Neuron (in vitro differentiated cells): ENCODE measurements at regions not wholly inside any gene's neighbourhood (a gene's known extent, or its start where the extent isn't known, plus 50 kb on each side); places are given as distances from the start of the nearest gene placed in this dataset.

Experiments
- H2AFZ ChIP-seq: one replicate; pipeline ENCODE4 v1.6.1; 2013; ENCODE audit warnings: low read depth, mild to moderate bottlenecking, inconsistent platforms, low read length, moderate library complexity
- H3K27me3 ChIP-seq: one replicate; pipeline ENCODE4 v1.6.1; 2013; ENCODE audit warnings: low read length; ENCODE audit not compliant: insufficient read depth
- H3K36me3 ChIP-seq: one replicate; pipeline ENCODE4 v1.6.1; 2013; ENCODE audit warnings: low read length; ENCODE audit not compliant: insufficient read depth
- H3K4me1 ChIP-seq: one replicate; pipeline ENCODE4 v1.6.1; 2013; ENCODE audit warnings: low read length; ENCODE audit not compliant: insufficient read depth
- H3K4me3 ChIP-seq: 2 replicates; pipeline ENCODE4 v1.5.1; 2013; ENCODE audit warnings: mild to moderate bottlenecking, low read length, moderate library complexity
- H3K9me3 ChIP-seq: one replicate; pipeline ENCODE4 v1.6.1; 2013; ENCODE audit warnings: low read length

GRCh38 chr6:121999456-122000065 is 399.9 kb upstream of the HSF2 start:
- no peaks in the 10 kb centered on the region for H3K9me3 ChIP-seq
- no peaks in the 10 kb centered on the region for H3K36me3 ChIP-seq
- no peak overlapping the region for H2AFZ ChIP-seq
- no peaks in the 10 kb centered on the region for H3K4me1 ChIP-seq
- no peaks in the 10 kb centered on the region for H3K27me3 ChIP-seq
- H3K4me3 ChIP-seq = no peak overlapping the region

- Histone ChIP-seq H3K36me3 (no peaks in the 10 kb centered on the region), H3K4me3 (no peak overlapping the region)
These were observed 393.8 kb upstream of the HSF2 start for GRCh38 chr6:122005661-122006060.

GRCh38 chr6:122007339-122007738 is 392.1 kb upstream of the HSF2 start:
- no peaks in the 10 kb centered on the region for H3K36me3 ChIP-seq
- H2AFZ ChIP-seq = no peak overlapping the region
- no peaks in the 10 kb centered on the region for H3K27me3 ChIP-seq
- no peaks in the 10 kb centered on the region for H3K9me3 ChIP-seq
- H3K4me3 ChIP-seq = no peak overlapping the region
- peaks cover 17% of the 10 kb centered on the region for H3K4me1 ChIP-seq

More at GRCh38 chr6:122005661-122006060, 393.8 kb upstream of the HSF2 start:
- Histone ChIP-seq H3K4me1 (peaks cover 17% of the 10 kb centered on the region), H3K27me3 (no peaks in the 10 kb centered on the region), H3K9me3 (no peaks in the 10 kb centered on the region), H2AFZ (no peak overlapping the region)

GRCh38 chr6:122008101-122008999 is 391.1 kb upstream of the HSF2 start:
- peaks cover 17% of the 10 kb centered on the region for H3K4me1 ChIP-seq
- no peaks in the 10 kb centered on the region for H3K36me3 ChIP-seq
- no peak overlapping the region for H3K4me3 ChIP-seq

GRCh38 chr6:122009000-122009350 is 390.5 kb upstream of the HSF2 start:
- Histone ChIP-seq H3K4me1 (peaks cover 17% of the 10 kb centered on the region), H3K36me3 (no peaks in the 10 kb centered on the region), H3K4me3 (no peak overlapping the region), H3K27me3 (no peaks in the 10 kb centered on the region), H3K9me3 (no peaks in the 10 kb centered on the region), H2AFZ (no peak overlapping the region)

More at GRCh38 chr6:122008101-122008999, 391.1 kb upstream of the HSF2 start:
- H2AFZ ChIP-seq = no peak overlapping the region
- no peaks in the 10 kb centered on the region for H3K27me3 ChIP-seq
- H3K9me3 ChIP-seq = no peaks in the 10 kb centered on the region

GRCh38 chr6:122012578-122012977 is 386.9 kb upstream of the HSF2 start:
- Histone ChIP-seq H3K9me3 (no peaks in the 10 kb centered on the region), H3K4me3 (no peak overlapping the region), H3K4me1 (peaks cover 7% of the 10 kb centered on the region), H3K27me3 (no peaks in the 10 kb centered on the region), H2AFZ (no peak overlapping the region), H3K36me3 (no peaks in the 10 kb centered on the region)

GRCh38 chr6:122014961-122015360 is 384.5 kb upstream of the HSF2 start:
- Histone ChIP-seq H3K36me3 (no peaks in the 10 kb centered on the region), H3K27me3 (no peaks in the 10 kb centered on the region), H3K9me3 (no peaks in the 10 kb centered on the region), H2AFZ (no peak overlapping the region), H3K4me3 (no peak overlapping the region), H3K4me1 (no peaks in the 10 kb centered on the region)

GRCh38 chr6:122020588-122021264 is 378.7 kb upstream of the HSF2 start:
- Histone ChIP-seq H3K4me3 (no peak overlapping the region), H3K4me1 (no peaks in the 10 kb centered on the region), H3K27me3 (no peaks in the 10 kb centered on the region), H2AFZ (no peak overlapping the region), H3K36me3 (no peaks in the 10 kb centered on the region), H3K9me3 (no peaks in the 10 kb centered on the region)

GRCh38 chr6:122025104-122025503 is 374.3 kb upstream of the HSF2 start:
- no peaks in the 10 kb centered on the region for H3K27me3 ChIP-seq
- no peak overlapping the region for H2AFZ ChIP-seq
- no peaks in the 10 kb centered on the region for H3K36me3 ChIP-seq
- H3K9me3 ChIP-seq = no peaks in the 10 kb centered on the region
- H3K4me3 ChIP-seq = no peak overlapping the region
- no peaks in the 10 kb centered on the region for H3K4me1 ChIP-seq

- no peak overlapping the region for H2AFZ ChIP-seq
- H3K36me3 ChIP-seq = no peaks in the 10 kb centered on the region
- H3K27me3 ChIP-seq = no peaks in the 10 kb centered on the region
- H3K4me1 ChIP-seq = no peaks in the 10 kb centered on the region
- no peaks in the 10 kb centered on the region for H3K9me3 ChIP-seq
- H3K4me3 ChIP-seq = no peak overlapping the region
These were observed 372.7 kb upstream of the HSF2 start for GRCh38 chr6:122026582-122027369.

- Histone ChIP-seq H2AFZ (no peak overlapping the region), H3K4me1 (no peaks in the 10 kb centered on the region), H3K9me3 (no peaks in the 10 kb centered on the region), H3K27me3 (no peaks in the 10 kb centered on the region), H3K4me3 (no peak overlapping the region), H3K36me3 (no peaks in the 10 kb centered on the region)
These were observed 370.4 kb upstream of the HSF2 start for GRCh38 chr6:122028933-122029522.

- H3K27me3 ChIP-seq = no peaks in the 10 kb centered on the region
These were observed 365.8 kb upstream of the HSF2 start for GRCh38 chr6:122033564-122034181.

More at GRCh38 chr6:122033564-122034181, 365.8 kb upstream of the HSF2 start:
- no peak overlapping the region for H2AFZ ChIP-seq
- H3K4me1 ChIP-seq = no peaks in the 10 kb centered on the region
- H3K9me3 ChIP-seq = no peaks in the 10 kb centered on the region
- no peak overlapping the region for H3K4me3 ChIP-seq
- no peaks in the 10 kb centered on the region for H3K36me3 ChIP-seq
